ENCODE measurements at regions not wholly inside any gene's neighbourhood (a gene's known extent, or its start where the extent isn't known, plus 50 kb on each side); places are given as distances from the start of the nearest gene placed in this dataset.

GRCh38 chr3:130227540-130227939 lies 117.9 kb upstream of the COL6A5 start:
- WGBS (ENCODE audit: insufficient coverage, insufficient replicate concordance, low lambda C conversion rate, missing lambda C conversion rate): 5% methylated on average over 4 of the region's 4 CpGs

More at GRCh38 chr3:130227540-130227939, 117.9 kb upstream of the COL6A5 start:
- Histone ChIP-seq H3K4me1 (ENCODE audit: control insufficient read depth, insufficient read depth, low read length) (no peaks in the 10 kb centered on the region), H3K4me2 (ENCODE audit: control insufficient read depth, insufficient read depth) (no peak overlapping the region), H3K79me2 (ENCODE audit: control insufficient read depth, insufficient read depth, low read length) (no peaks in the 10 kb centered on the region), H4K20me1 (ENCODE audit: control insufficient read depth, insufficient read depth) (no peaks in the 10 kb centered on the region), H3K36me3 (ENCODE audit: control insufficient read depth in 2 of 2, insufficient read depth in 2 of 2, low read length in 1 of 2) (no peaks in the 10 kb centered on the region), H3K9ac (ENCODE audit: control insufficient read depth, insufficient read depth, low read length) (no peak overlapping the region), H3K9me3 (replicated peaks; ENCODE audit: control insufficient read depth, insufficient read depth, low read length) (no peaks in the 10 kb centered on the region), H2AFZ (ENCODE audit: control insufficient read depth, low read depth, low read length) (no peak overlapping the region), H3K4me3 (no peak overlapping the region), H3K27me3 (replicated peaks in 1 of 2; ENCODE audit: control insufficient read depth in 2 of 2, insufficient read depth in 2 of 2, low read length in 1 of 2) (no peaks in the 10 kb centered on the region; a peak in 1 of 4 replicates), H3K27ac (ENCODE audit: control insufficient read depth, insufficient read depth) (no peak overlapping the region)
- POLR2A ChIA-PET: no interaction called here
- intact Hi-C loops (cut with micrococcal nuclease; ENCODE audit: unreplicated experiment): no loop called here
- CTCF ChIA-PET: no interaction called here
- no peak for FAIRE-seq
- SMC1A ChIA-PET (ENCODE audit: uncharacterized antibody, unreplicated experiment): no interaction called here
- DNase-seq (ENCODE audit: low read depth, low spot score): no peak
- RAD21 ChIA-PET (ENCODE audit: unreplicated experiment): no interaction called here
- no peak for ATAC-seq
- BruUV-seq (replicated peaks): no TSS peak
- TF ChIP-seq, protein P1, sequence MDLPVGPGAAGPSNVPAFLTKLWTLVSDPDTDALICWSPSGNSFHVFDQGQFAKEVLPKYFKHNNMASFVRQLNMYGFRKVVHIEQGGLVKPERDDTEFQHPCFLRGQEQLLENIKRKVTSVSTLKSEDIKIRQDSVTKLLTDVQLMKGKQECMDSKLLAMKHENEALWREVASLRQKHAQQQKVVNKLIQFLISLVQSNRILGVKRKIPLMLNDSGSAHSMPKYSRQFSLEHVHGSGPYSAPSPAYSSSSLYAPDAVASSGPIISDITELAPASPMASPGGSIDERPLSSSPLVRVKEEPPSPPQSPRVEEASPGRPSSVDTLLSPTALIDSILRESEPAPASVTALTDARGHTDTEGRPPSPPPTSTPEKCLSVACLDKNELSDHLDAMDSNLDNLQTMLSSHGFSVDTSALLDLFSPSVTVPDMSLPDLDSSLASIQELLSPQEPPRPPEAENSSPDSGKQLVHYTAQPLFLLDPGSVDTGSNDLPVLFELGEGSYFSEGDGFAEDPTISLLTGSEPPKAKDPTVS (IDR thresholded peaks at IDR 0.05; ENCODE audit: low read depth, low read length): no peak
- TF ChIP-seq CEBPZ (IDR thresholded peaks at IDR 0.05; ENCODE audit: low read depth, low read length): no peak
- in situ Hi-C loops (cut with MboI): no loop called here

Data from GM12878 (cell line).